Cardiac muscle cell (in vitro differentiated cells and primary cell): ENCODE measurements at regions not wholly inside any gene's neighbourhood (a gene's known extent, or its start where the extent isn't known, plus 50 kb on each side); places are given as distances from the start of the nearest gene placed in this dataset.

Experiments used
- DNase-seq, 2 donors: peaks; one replicate each; pipeline versions ENCODE4 v3.0.0 to v3.0.0-alpha.2; 2010 to 2017; ENCODE audit warnings: low read depth in 1 of 2, low spot score in 1 of 2
- H3K27ac ChIP-seq: fragments of 200-600 bp; sonication (generic); 2 replicates; pipeline ENCODE4 v1.5.1; 2016
- H3K27me3 ChIP-seq: fragments of 200-600 bp; sonication (generic); 2 replicates; pipeline ENCODE4 v1.6.0; 2016; ENCODE audit warnings: control low read depth
- H3K36me3 ChIP-seq: fragments of 200-600 bp; sonication (generic); 2 replicates; pipeline ENCODE4 v1.5.1; 2016; ENCODE audit warnings: control low read depth
- H3K4me1 ChIP-seq: fragments of 200-600 bp; sonication (generic); 2 replicates; pipeline ENCODE4 v1.8.1; 2017; ENCODE audit warnings: low read depth, mild to moderate bottlenecking, mixed run types
- H3K4me3 ChIP-seq: fragments of 200-600 bp; sonication (generic); 2 replicates; pipeline ENCODE4 v1.5.1; 2016; ENCODE audit warnings: mild to moderate bottlenecking
- H3K9me3 ChIP-seq: fragments of 200-600 bp; sonication (generic); 2 replicates; pipeline ENCODE4 v1.5.1; 2017; ENCODE audit warnings: low read depth, mild to moderate bottlenecking, control low read depth
- CTCF ChIP-seq: IDR thresholded peaks from 2 replicates; pipeline ENCODE4 v1.5.1; 2012; ENCODE audit warnings: low read depth, mild to moderate bottlenecking, low read length

- Histone ChIP-seq H3K4me3 (no peak overlapping the region), H3K4me1 (no peaks in the 10 kb centered on the region), H3K9me3 (no peaks in the 10 kb centered on the region), H3K27ac (no peak overlapping the region), H3K27me3 (no peaks in the 10 kb centered on the region), H3K36me3 (no peaks in the 10 kb centered on the region)
- peak; percentile 29 to 86 for DNase-seq
- TF ChIP-seq CTCF, result no peak
Measured at GRCh38 chr10:129101232-129101980, 365.6 kb upstream of the MGMT start.

- H3K27ac ChIP-seq, result no peak overlapping the region
- DNase-seq, result peak in 1 of 2 donors; percentile 51
- H3K9me3 ChIP-seq, result no peaks in the 10 kb centered on the region
- TF ChIP-seq CTCF, result no peak
- no peaks in the 10 kb centered on the region for H3K36me3 ChIP-seq
- H3K4me3 ChIP-seq, result no peak overlapping the region
- no peaks in the 10 kb centered on the region for H3K4me1 ChIP-seq
- H3K27me3 ChIP-seq, result no peaks in the 10 kb centered on the region
Measured at GRCh38 chr10:129102906-129103693, 363.9 kb upstream of the MGMT start.

- DNase-seq, result peak in 1 of 2 donors; percentile 21
- H3K4me3 ChIP-seq, result no peak overlapping the region
- no peak for TF ChIP-seq CTCF
- no peaks in the 10 kb centered on the region for H3K9me3 ChIP-seq
- H3K27me3 ChIP-seq, result no peaks in the 10 kb centered on the region
- H3K36me3 ChIP-seq, result no peaks in the 10 kb centered on the region
- no peak overlapping the region for H3K27ac ChIP-seq
- no peaks in the 10 kb centered on the region for H3K4me1 ChIP-seq
Measured at GRCh38 chr10:129104266-129105045, 362.6 kb upstream of the MGMT start.

GRCh38 chr10:129105266-129105665 is 361.8 kb upstream of the MGMT start:
- no peak for TF ChIP-seq CTCF
- peak in 1 of 2 donors; percentile 94 for DNase-seq
- Histone ChIP-seq H3K27ac (no peak overlapping the region), H3K4me1 (no peaks in the 10 kb centered on the region), H3K36me3 (no peaks in the 10 kb centered on the region), H3K27me3 (no peaks in the 10 kb centered on the region), H3K9me3 (no peaks in the 10 kb centered on the region), H3K4me3 (no peak overlapping the region)

- no peak for DNase-seq
- TF ChIP-seq CTCF, result no peak
- no peaks in the 10 kb centered on the region for H3K4me1 ChIP-seq
- no peaks in the 10 kb centered on the region for H3K9me3 ChIP-seq
- no peaks in the 10 kb centered on the region for H3K36me3 ChIP-seq
- no peaks in the 10 kb centered on the region for H3K27me3 ChIP-seq
- H3K27ac ChIP-seq, result no peak overlapping the region
- H3K4me3 ChIP-seq, result no peak overlapping the region
Measured at GRCh38 chr10:129106314-129106713, 360.7 kb upstream of the MGMT start.
